Vagina (tissue), 2 donors: ENCODE measurements at regions not wholly inside any gene's neighbourhood (a gene's known extent, or its start where the extent isn't known, plus 50 kb on each side); places are given as distances from the start of the nearest gene placed in this dataset.

Experiments
- POLR2A ChIP-seq, 2 donors: fragments of 450-650 bp; IDR thresholded peaks; one replicate each; pipeline ENCODE4 v1.6.1; 2017; ENCODE audit warnings: antibody characterized with exemption in 2 of 2, mild to moderate bottlenecking in 2 of 2, moderate library complexity in 2 of 2
- TF ChIP-seq, protein P1 (sequence below), 3 experiments: fragments of 450-650 bp in 2 of 3; fragments of 200-600 bp in 1 of 3; sonication (generic) in 1 of 3; IDR thresholded peaks; one replicate each; pipeline ENCODE4 v1.5.1; 2017 to 2019; ENCODE audit warnings: antibody characterized with exemption in 3 of 3, mild to moderate bottlenecking in 2 of 3, moderate library complexity in 2 of 3

- TF ChIP-seq, protein P1, sequence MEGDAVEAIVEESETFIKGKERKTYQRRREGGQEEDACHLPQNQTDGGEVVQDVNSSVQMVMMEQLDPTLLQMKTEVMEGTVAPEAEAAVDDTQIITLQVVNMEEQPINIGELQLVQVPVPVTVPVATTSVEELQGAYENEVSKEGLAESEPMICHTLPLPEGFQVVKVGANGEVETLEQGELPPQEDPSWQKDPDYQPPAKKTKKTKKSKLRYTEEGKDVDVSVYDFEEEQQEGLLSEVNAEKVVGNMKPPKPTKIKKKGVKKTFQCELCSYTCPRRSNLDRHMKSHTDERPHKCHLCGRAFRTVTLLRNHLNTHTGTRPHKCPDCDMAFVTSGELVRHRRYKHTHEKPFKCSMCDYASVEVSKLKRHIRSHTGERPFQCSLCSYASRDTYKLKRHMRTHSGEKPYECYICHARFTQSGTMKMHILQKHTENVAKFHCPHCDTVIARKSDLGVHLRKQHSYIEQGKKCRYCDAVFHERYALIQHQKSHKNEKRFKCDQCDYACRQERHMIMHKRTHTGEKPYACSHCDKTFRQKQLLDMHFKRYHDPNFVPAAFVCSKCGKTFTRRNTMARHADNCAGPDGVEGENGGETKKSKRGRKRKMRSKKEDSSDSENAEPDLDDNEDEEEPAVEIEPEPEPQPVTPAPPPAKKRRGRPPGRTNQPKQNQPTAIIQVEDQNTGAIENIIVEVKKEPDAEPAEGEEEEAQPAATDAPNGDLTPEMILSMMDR (IDR thresholded peaks at IDR 0.05), result no peak
- TF ChIP-seq POLR2A (IDR thresholded peaks at IDR 0.05), result no peak
Observed at GRCh38 chr6:156402227-156402626, 375.0 kb upstream of the ARID1B start.
